Trophoblast cell (in vitro differentiated cells and primary cell): ENCODE measurements at regions not wholly inside any gene's neighbourhood (a gene's known extent, or its start where the extent isn't known, plus 50 kb on each side); places are given as distances from the start of the nearest gene placed in this dataset.
A peak's percentile ranks its signal among the peaks of the same experiment; 100 is the strongest.

Source experiments
- DNase-seq, 2 donors: peaks; one replicate each; pipeline ENCODE4 v3.0.0-alpha.2; 2016
- H2AFZ ChIP-seq: 2 replicates; pipeline ENCODE4 v1.6.1; 2013; ENCODE audit warnings: low read length, moderate library complexity, mild to moderate bottlenecking; ENCODE audit not compliant: insufficient read depth, poor library complexity
- H2AK5ac ChIP-seq: 2 replicates; pipeline ENCODE4 v1.6.1; 2013; ENCODE audit warnings: mild to moderate bottlenecking, low read length
- H2BK120ac ChIP-seq: 2 replicates; pipeline ENCODE4 v1.6.1; 2013; ENCODE audit warnings: low read length, mild to moderate bottlenecking, moderate library complexity; ENCODE audit not compliant: insufficient read depth, poor library complexity
- H2BK12ac ChIP-seq: 2 replicates; pipeline ENCODE4 v1.6.1; 2013; ENCODE audit warnings: mild to moderate bottlenecking, low read length, moderate library complexity
- H2BK5ac ChIP-seq: 2 replicates; pipeline ENCODE4 v1.6.1; 2013; ENCODE audit warnings: low read length, low read depth, moderate library complexity, mild to moderate bottlenecking; ENCODE audit not compliant: poor library complexity
- H3K14ac ChIP-seq: 2 replicates; pipeline ENCODE4 v1.6.1; 2013; ENCODE audit warnings: mild to moderate bottlenecking, low read length
- H3K18ac ChIP-seq: 2 replicates; pipeline ENCODE4 v1.6.1; 2013; ENCODE audit warnings: mild to moderate bottlenecking, low read length
- H3K23ac ChIP-seq: 2 replicates; pipeline ENCODE4 v1.6.1; 2013; ENCODE audit warnings: low read length
- H3K27ac ChIP-seq: 2 replicates; pipeline ENCODE4 v1.5.1; 2013; ENCODE audit warnings: low read depth, mild to moderate bottlenecking, inconsistent platforms, low read length, moderate library complexity
- H3K27me3 ChIP-seq: 2 replicates; pipeline ENCODE4 v1.6.1; 2013; ENCODE audit warnings: inconsistent platforms, mild to moderate bottlenecking, low read length, moderate library complexity; ENCODE audit not compliant: insufficient read depth
- H3K36me3 ChIP-seq, 2 experiments: 1 replicate in 1 of 2; 2 replicates in 1 of 2; pipeline ENCODE4 v1.6.1; 2013; ENCODE audit warnings: low read length in 2 of 2, mild to moderate bottlenecking in 2 of 2, moderate library complexity in 1 of 2; ENCODE audit not compliant: insufficient read depth in 2 of 2, control insufficient read depth in 1 of 2
- H3K4ac ChIP-seq: 2 replicates; pipeline ENCODE4 v1.6.1; 2013; ENCODE audit warnings: low read depth, mild to moderate bottlenecking, low read length, moderate library complexity
- H3K4me1 ChIP-seq, 2 experiments: 1 replicate in 1 of 2; 2 replicates in 1 of 2; pipeline ENCODE4 v1.6.1; 2013; ENCODE audit warnings: low read length in 2 of 2, mild to moderate bottlenecking in 2 of 2, moderate library complexity in 1 of 2; ENCODE audit not compliant: insufficient read depth in 2 of 2, control insufficient read depth in 1 of 2
- H3K4me2 ChIP-seq: 2 replicates; pipeline ENCODE4 v1.6.1; 2013; ENCODE audit warnings: inconsistent platforms, mild to moderate bottlenecking, low read length, moderate library complexity
- H3K4me3 ChIP-seq: 2 replicates; pipeline ENCODE4 v1.5.1; 2013; ENCODE audit warnings: mild to moderate bottlenecking, low read depth, low read length, inconsistent platforms
- H3K79me1 ChIP-seq: one replicate; pipeline ENCODE4 v1.6.1; 2013; ENCODE audit warnings: low read length
- H3K79me2 ChIP-seq: 2 replicates; pipeline ENCODE4 v1.6.1; 2013; ENCODE audit warnings: low read length, mild to moderate bottlenecking; ENCODE audit not compliant: control insufficient read depth, insufficient read depth, poor library complexity
- H3K9ac ChIP-seq: 2 replicates; pipeline ENCODE4 v1.6.1; 2013; ENCODE audit warnings: mild to moderate bottlenecking, low read length
- H3K9me3 ChIP-seq: 2 replicates; pipeline ENCODE4 v1.6.1; 2013; ENCODE audit warnings: low read depth, mild to moderate bottlenecking, control low read depth, inconsistent platforms, low read length; ENCODE audit not compliant: insufficient read depth
- H4K12ac ChIP-seq: 2 replicates; pipeline ENCODE4 v1.6.1; 2013; ENCODE audit warnings: low read depth, mild to moderate bottlenecking, low read length, moderate library complexity
- H4K8ac ChIP-seq: 2 replicates; pipeline ENCODE4 v1.6.1; 2013; ENCODE audit warnings: low read depth, mild to moderate bottlenecking, low read length, moderate library complexity
- H4K91ac ChIP-seq: one replicate; pipeline ENCODE4 v1.6.1; 2013; ENCODE audit warnings: low read depth, mild to moderate bottlenecking, low read length, moderate library complexity
- WGBS: extraction: QIAGEN DNeasy Blood & Tissue Kit; methylation state at CpG from one replicate; pipeline ENCODE4 v1.1.7; 2013; ENCODE audit warnings: missing lambda C conversion rate; ENCODE audit not compliant: insufficient read length, insufficient coverage; ENCODE audit errors: extremely low coverage; 5-methylcytosine and 5-hydroxymethylcytosine counted together

DNA sequence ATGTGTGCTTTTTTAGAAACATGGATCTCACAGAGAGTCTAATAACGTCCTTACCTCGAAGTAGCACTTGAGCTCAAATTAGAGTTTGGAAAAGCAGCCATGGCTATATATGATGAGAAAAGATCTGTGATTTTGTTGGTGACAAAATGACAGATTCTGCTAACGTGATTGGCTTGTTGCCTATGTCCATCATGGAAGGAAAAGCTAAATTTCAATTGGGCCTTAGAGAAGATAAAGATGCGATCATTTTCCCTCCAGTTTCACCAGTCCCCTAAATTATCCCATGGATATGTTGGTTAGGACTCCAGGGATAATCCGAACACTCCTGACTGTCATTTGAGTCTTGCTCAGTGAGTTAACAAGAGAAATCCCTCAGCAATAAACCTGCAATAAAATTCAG is 175.8 kb downstream of the C16orf95 start:
- Histone ChIP-seq H3K18ac (no peak overlapping the region), H3K14ac (no peak overlapping the region), H4K8ac (no peak overlapping the region), H4K12ac (no peak overlapping the region), H3K36me3 (no peaks in the 10 kb centered on the region), H3K9me3 (peaks cover 3% of the 10 kb centered on the region), H2BK5ac (no peak overlapping the region), H3K23ac (no peak overlapping the region), H2AK5ac (no peak overlapping the region), H4K91ac (no peak overlapping the region), H3K27ac (no peak overlapping the region), H2BK120ac (no peak overlapping the region), H3K9ac (no peak overlapping the region), H3K79me2 (no peaks in the 10 kb centered on the region), H3K4me2 (no peak overlapping the region), H3K4ac (no peak overlapping the region), H2BK12ac (no peak overlapping the region), H2AFZ (no peak overlapping the region), H3K27me3 (no peaks in the 10 kb centered on the region), H3K4me3 (no peak overlapping the region), H3K4me1 (peaks cover under 1 to 3% of the 10 kb centered on the region in 2 experiments), H3K79me1 (no peaks in the 10 kb centered on the region)
- no CpG with 5 or more reads among the region's 5 CpGs for WGBS
- no peak for DNase-seq

DNA sequence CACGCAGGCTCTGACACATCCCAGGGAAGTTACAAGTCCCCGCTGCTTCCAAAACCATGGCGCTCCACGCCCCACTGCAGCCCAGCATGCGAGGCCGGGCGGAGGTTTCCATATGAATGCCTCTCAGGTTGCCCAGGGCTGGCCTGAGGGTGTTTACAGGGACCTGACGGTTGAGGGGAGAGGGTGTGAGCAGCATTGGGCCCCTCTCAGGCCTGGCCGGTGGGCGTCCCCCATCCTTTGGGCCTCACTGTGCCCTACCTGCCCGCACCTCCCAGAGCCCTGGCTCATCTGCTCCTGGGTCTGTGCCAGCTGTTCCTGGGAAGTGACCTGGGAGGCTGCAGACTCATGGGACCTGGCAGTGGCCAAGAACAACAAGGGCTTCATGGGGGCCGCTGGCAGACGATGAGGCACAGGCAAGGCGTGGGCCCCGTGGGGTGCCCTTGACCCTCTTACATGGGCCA is 173.5 kb downstream of the C16orf95 start:
- no peak overlapping the region for H2AK5ac ChIP-seq
- no peaks in the 10 kb centered on the region for H3K27me3 ChIP-seq
- no CpG with 5 or more reads among the region's 15 CpGs for WGBS
- no peak for DNase-seq
- no peak overlapping the region for H3K4me2 ChIP-seq
- H4K8ac ChIP-seq, result no peak overlapping the region
- no peak overlapping the region for H2AFZ ChIP-seq
- H2BK5ac ChIP-seq, result no peak overlapping the region
- no peak overlapping the region for H2BK12ac ChIP-seq
- H3K14ac ChIP-seq, result no peak overlapping the region
- H2BK120ac ChIP-seq, result no peak overlapping the region
- H3K36me3 ChIP-seq, result no peaks in the 10 kb centered on the region
- H3K79me2 ChIP-seq, result no peaks in the 10 kb centered on the region
- no peak overlapping the region for H3K9ac ChIP-seq
- H3K23ac ChIP-seq, result no peak overlapping the region
- H3K4me3 ChIP-seq, result no peak overlapping the region
- no peak overlapping the region for H3K4ac ChIP-seq
- peaks cover 3% of the 10 kb centered on the region for H3K9me3 ChIP-seq
- H3K4me1 ChIP-seq, result peaks cover 10 to 14% of the 10 kb centered on the region in 2 experiments
- no peak overlapping the region for H3K18ac ChIP-seq
- H4K12ac ChIP-seq, result no peak overlapping the region
- no peak overlapping the region for H4K91ac ChIP-seq
- no peak overlapping the region for H3K27ac ChIP-seq
- H3K79me1 ChIP-seq, result peaks cover 5% of the 10 kb centered on the region

DNA sequence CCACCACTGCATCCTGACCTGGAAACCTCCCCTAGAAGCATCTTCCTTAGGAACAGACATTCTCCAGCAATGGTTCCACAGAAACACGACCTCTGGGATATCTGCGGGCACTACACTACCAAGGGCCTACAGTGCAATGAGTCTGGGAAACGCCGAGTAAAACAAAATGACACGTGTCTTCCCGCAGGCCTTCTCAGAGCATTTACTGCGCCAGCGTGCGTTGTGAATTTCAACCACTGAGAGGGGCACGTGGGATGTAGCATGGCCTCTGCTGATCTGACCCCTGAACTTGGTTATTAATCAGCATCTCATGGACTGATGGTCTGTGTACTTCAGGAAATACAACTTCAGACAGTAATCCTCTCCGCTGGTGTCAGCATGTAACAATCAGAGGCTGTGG is 173.0 kb downstream of the C16orf95 start:
- Histone ChIP-seq H4K12ac (no peak overlapping the region), H3K23ac (no peak overlapping the region), H3K27ac (no peak overlapping the region), H3K27me3 (no peaks in the 10 kb centered on the region), H3K9me3 (peaks cover 3% of the 10 kb centered on the region), H4K8ac (no peak overlapping the region), H3K18ac (no peak overlapping the region), H3K4ac (no peak overlapping the region), H2BK120ac (no peak overlapping the region), H3K4me1 (peaks cover 10 to 14% of the 10 kb centered on the region in 2 experiments), H3K4me2 (no peak overlapping the region), H3K9ac (no peak overlapping the region), H2AK5ac (no peak overlapping the region), H3K36me3 (no peaks in the 10 kb centered on the region), H2BK12ac (peak overlapping the region; percentile 25), H2BK5ac (no peak overlapping the region), H3K79me2 (no peaks in the 10 kb centered on the region), H4K91ac (no peak overlapping the region), H3K14ac (no peak overlapping the region), H2AFZ (no peak overlapping the region), H3K4me3 (no peak overlapping the region), H3K79me1 (peaks cover 5% of the 10 kb centered on the region)
- WGBS, result no CpG with 5 or more reads among the region's 11 CpGs
- DNase-seq, result no peak

DNA sequence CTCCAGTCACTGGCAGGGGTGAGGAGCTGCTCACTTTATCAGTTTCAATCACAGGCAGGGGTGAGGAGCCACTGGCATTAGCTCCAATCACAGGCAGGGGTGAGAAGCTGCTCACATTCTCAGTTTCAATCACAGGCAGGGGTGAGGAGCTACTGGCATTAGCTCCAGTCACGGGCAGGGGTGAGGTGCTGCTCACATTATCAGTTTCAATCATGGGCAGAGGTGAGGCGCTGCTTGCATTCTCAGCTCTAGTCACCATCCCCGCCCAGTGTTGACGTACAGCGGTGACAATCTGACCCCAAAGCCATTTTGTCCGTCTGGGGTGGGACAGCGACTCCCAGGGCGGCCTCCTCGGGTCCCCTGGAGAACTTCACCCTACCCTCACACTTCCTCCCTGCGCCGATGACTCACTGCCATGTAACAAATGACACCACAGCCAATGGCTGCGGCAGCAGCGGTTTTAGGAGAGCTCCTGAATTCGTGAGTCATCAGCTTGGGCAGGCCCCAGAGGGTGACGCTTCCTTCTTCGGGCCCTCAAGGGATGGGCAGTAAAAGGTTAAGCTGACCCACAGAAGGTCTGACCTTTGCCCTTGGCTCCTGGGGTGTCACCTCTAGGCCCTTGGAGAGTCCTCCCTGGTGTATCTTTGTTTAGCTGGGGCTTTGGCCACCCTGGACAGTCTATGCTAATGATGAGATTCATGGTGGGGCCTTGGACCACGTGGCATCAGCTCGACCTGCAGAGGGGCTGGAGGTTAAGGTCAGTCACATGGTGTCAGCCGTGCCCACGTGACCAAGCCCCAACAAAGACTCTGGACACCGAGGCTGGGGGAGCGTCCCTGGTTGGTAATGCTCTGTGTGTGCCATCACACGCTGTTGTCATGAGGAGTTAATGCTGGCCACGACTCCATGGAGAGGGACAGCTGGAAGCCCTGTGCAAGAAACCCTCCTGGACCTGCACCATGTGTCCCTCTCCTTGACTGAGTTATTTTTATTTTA is 171.7 kb downstream of the C16orf95 start:
- Histone ChIP-seq H3K18ac (no peak overlapping the region), H3K36me3 (no peaks in the 10 kb centered on the region), H4K12ac (no peak overlapping the region), H2BK5ac (no peak overlapping the region), H3K14ac (no peak overlapping the region), H3K79me2 (no peaks in the 10 kb centered on the region), H2AK5ac (no peak overlapping the region), H3K27me3 (no peaks in the 10 kb centered on the region), H2AFZ (no peak overlapping the region), H2BK120ac (no peak overlapping the region), H3K4me1 (peaks cover 10 to 14% of the 10 kb centered on the region in 2 experiments), H3K23ac (no peak overlapping the region), H3K4me3 (no peak overlapping the region), H3K79me1 (peaks cover 5% of the 10 kb centered on the region), H4K91ac (peak overlapping the region; percentile 0), H3K9ac (no peak overlapping the region), H2BK12ac (peak overlapping the region; percentile 37), H4K8ac (no peak overlapping the region), H3K27ac (no peak overlapping the region), H3K4me2 (no peak overlapping the region), H3K9me3 (peaks cover 2% of the 10 kb centered on the region), H3K4ac (no peak overlapping the region)
- DNase-seq, result no peak
- no CpG with 5 or more reads among the region's 24 CpGs for WGBS
